Liver (tissue), 8 donors: ENCODE measurements at regions not wholly inside any gene's neighbourhood (a gene's known extent, or its start where the extent isn't known, plus 50 kb on each side); places are given as distances from the start of the nearest gene placed in this dataset.

Source experiments
- DNase-seq: peaks from one replicate; pipeline ENCODE4 v3.0.0-alpha.2; 2017; ENCODE audit warnings: low spot score
- H3K27ac ChIP-seq, 2 donors: one replicate each; pipeline ENCODE4 v1.7.0; 2013; ENCODE audit warnings: inconsistent platforms in 2 of 2, low read length in 2 of 2, control low read depth in 1 of 2, low read depth in 1 of 2, mild to moderate bottlenecking in 1 of 2
- H3K27me3 ChIP-seq, 4 donors: one replicate each; pipeline versions ENCODE4 v1.6.1 to v1.7.0; 2013; ENCODE audit warnings: low read length in 3 of 4, inconsistent platforms in 1 of 4, mild to moderate bottlenecking in 1 of 4, moderate library complexity in 1 of 4; ENCODE audit not compliant: control insufficient read depth in 4 of 4, insufficient read depth in 4 of 4
- H3K36me3 ChIP-seq, 4 donors: one replicate each; pipeline versions ENCODE4 v1.6.1 to v1.7.0; 2013; ENCODE audit warnings: low read length in 3 of 4, mild to moderate bottlenecking in 3 of 4, low read depth in 1 of 4, moderate library complexity in 1 of 4; ENCODE audit not compliant: control insufficient read depth in 4 of 4, insufficient read depth in 3 of 4
- H3K4me1 ChIP-seq, 4 donors: one replicate each; pipeline versions ENCODE4 v1.6.1 to v1.7.0; 2013; ENCODE audit warnings: low read length in 3 of 4, mild to moderate bottlenecking in 3 of 4, moderate library complexity in 1 of 4; ENCODE audit not compliant: control insufficient read depth in 4 of 4, insufficient read depth in 4 of 4
- H3K4me3 ChIP-seq, 3 donors: one replicate each; pipeline versions ENCODE4 v1.6.1 to v1.7.0; 2013; ENCODE audit warnings: low read length in 3 of 3, control low read depth in 1 of 3, low read depth in 1 of 3, mild to moderate bottlenecking in 1 of 3
- H3K9ac ChIP-seq, 2 donors: one replicate each; pipeline ENCODE4 v1.7.0; 2013; ENCODE audit warnings: low read length in 2 of 2, mild to moderate bottlenecking in 2 of 2, moderate library complexity in 2 of 2, control low read depth in 1 of 2, low read depth in 1 of 2
- H3K9me3 ChIP-seq, 4 donors: one replicate each; pipeline versions ENCODE4 v1.6.1 to v1.7.0; 2013; ENCODE audit warnings: low read length in 3 of 4; ENCODE audit not compliant: control insufficient read depth in 4 of 4
- ATF3 ChIP-seq: IDR thresholded peaks from 2 replicates; pipeline ENCODE4 v1.6.1; 2016; ENCODE audit warnings: antibody characterized with exemption
- CTCF ChIP-seq: fragments of 150-350 bp; IDR thresholded peaks from 2 replicates; pipeline ENCODE4 v1.5.1; 2017; ENCODE audit warnings: improper control_type of control experiment, low read depth, low read length; ENCODE audit not compliant: missing input control
- EGR1 ChIP-seq, 2 donors: IDR thresholded peaks; 2 replicates each; pipeline ENCODE4 v1.6.1; 2016 to 2018; ENCODE audit warnings: antibody characterized with exemption in 2 of 2, low read depth in 2 of 2
- FOXA1 ChIP-seq: IDR thresholded peaks from 2 replicates; pipeline ENCODE4 v1.6.1; 2016; ENCODE audit warnings: antibody characterized with exemption
- FOXA2 ChIP-seq: IDR thresholded peaks from 2 replicates; pipeline ENCODE4 v1.6.1; 2016; ENCODE audit warnings: antibody characterized with exemption
- HNF4A ChIP-seq, 2 donors: conservative IDR thresholded peaks; 2 replicates each; pipeline ENCODE4 v1.6.1; 2016; ENCODE audit warnings: antibody characterized with exemption in 2 of 2, mild to moderate bottlenecking in 2 of 2
- HNF4G ChIP-seq: IDR thresholded peaks from 2 replicates; pipeline ENCODE4 v1.6.1; 2016; ENCODE audit warnings: antibody characterized with exemption
- JUND ChIP-seq, 2 donors: IDR thresholded peaks; 2 replicates each; pipeline ENCODE4 v1.6.1; 2016; ENCODE audit warnings: antibody characterized with exemption in 2 of 2
- NR2F2 ChIP-seq: IDR thresholded peaks from 2 replicates; pipeline ENCODE4 v1.6.1; 2016; ENCODE audit warnings: antibody characterized with exemption
- RAD21 ChIP-seq, 2 donors: IDR thresholded peaks; 2 replicates each; pipeline ENCODE4 v1.6.1; 2016; ENCODE audit warnings: antibody characterized with exemption in 2 of 2, mild to moderate bottlenecking in 2 of 2
- REST ChIP-seq: IDR thresholded peaks from 2 replicates; pipeline ENCODE4 v1.6.1; 2016; ENCODE audit warnings: antibody characterized with exemption, mild to moderate bottlenecking
- RXRA ChIP-seq, 2 donors: IDR thresholded peaks; 2 replicates each; pipeline ENCODE4 v1.6.1; 2017 to 2018; ENCODE audit warnings: antibody characterized with exemption in 2 of 2, mild to moderate bottlenecking in 1 of 2
- SP1 ChIP-seq: IDR thresholded peaks from 2 replicates; pipeline ENCODE4 v1.6.1; 2018; ENCODE audit warnings: antibody characterized with exemption, mild to moderate bottlenecking
- TAF1 ChIP-seq: conservative IDR thresholded peaks from 2 replicates; pipeline ENCODE4 v1.6.1; 2016; ENCODE audit warnings: antibody characterized with exemption, mild to moderate bottlenecking
- YY1 ChIP-seq: IDR thresholded peaks from 2 replicates; pipeline ENCODE4 v1.6.1; 2016; ENCODE audit warnings: antibody characterized with exemption, mild to moderate bottlenecking
- WGBS: extraction: QIAGEN DNeasy Blood & Tissue Kit; methylation state at CpG from one replicate; pipeline ENCODE4 v1.1.7; 2013; 5-methylcytosine and 5-hydroxymethylcytosine counted together
- TF ChIP-seq, protein P1 (sequence below): IDR thresholded peaks from 2 replicates; pipeline ENCODE4 v1.6.1; 2016; ENCODE audit warnings: antibody characterized with exemption
- TF ChIP-seq, protein P2 (sequence below): IDR thresholded peaks from 2 replicates; pipeline ENCODE4 v1.6.1; 2016; ENCODE audit warnings: antibody characterized with exemption
- donor health status: healthy.
- donor health status: healthy.
- donor health status: healthy.
- donor health status: healthy.
- donor health status: healthy.

DNA sequence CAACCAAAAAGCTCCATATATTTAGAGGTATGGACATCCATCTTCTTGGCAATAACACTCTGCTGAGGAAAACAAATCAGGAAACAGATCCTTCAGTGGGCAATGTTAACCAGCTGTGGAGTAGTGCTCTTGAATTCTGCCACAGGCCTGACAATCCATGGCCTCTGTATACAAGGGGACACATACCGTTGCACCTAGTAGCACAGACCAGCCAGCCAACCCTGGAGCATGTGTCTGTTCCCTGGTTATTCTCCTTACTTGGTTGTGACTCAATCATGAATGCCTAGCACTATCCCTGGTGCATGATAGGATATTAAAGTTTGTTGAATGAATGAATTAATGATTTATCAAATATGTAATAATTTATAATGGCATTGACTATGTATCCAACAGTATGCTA lies 261.4 kb upstream of the MGAT5 start:
- Histone ChIP-seq H3K36me3 (no peaks in the 10 kb centered on the region), H3K27ac (no peak overlapping the region), H3K9me3 (no peaks in the 10 kb centered on the region), H3K9ac (no peak overlapping the region), H3K4me3 (no peak overlapping the region), H3K27me3 (no peaks in the 10 kb centered on the region), H3K4me1 (no peaks in the 10 kb centered on the region)
- TF ChIP-seq EGR1 (IDR thresholded peaks at IDR 0.05; ENCODE audit: low read depth in 2 of 2) = no peak
- no peak for TF ChIP-seq REST
- no peak for TF ChIP-seq NR2F2
- no peak for TF ChIP-seq RXRA (IDR thresholded peaks at IDR 0.05)
- no peak for TF ChIP-seq YY1
- TF ChIP-seq, protein P1, sequence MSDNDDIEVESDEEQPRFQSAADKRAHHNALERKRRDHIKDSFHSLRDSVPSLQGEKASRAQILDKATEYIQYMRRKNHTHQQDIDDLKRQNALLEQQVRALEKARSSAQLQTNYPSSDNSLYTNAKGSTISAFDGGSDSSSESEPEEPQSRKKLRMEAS = no peak
- TF ChIP-seq CTCF = no peak
- TF ChIP-seq HNF4A (conservative IDR thresholded peaks at IDR 0.05) = no peak
- TF ChIP-seq ATF3 = no peak
- DNase-seq = no peak
- WGBS = 71% methylated on average over 1 of the region's 1 CpG

- WGBS = 61% methylated on average over 3 of the region's 3 CpGs
- Histone ChIP-seq H3K4me3 (no peak overlapping the region), H3K27me3 (no peaks in the 10 kb centered on the region), H3K9me3 (no peaks in the 10 kb centered on the region), H3K27ac (no peak overlapping the region), H3K4me1 (no peaks in the 10 kb centered on the region), H3K9ac (no peak overlapping the region), H3K36me3 (no peaks in the 10 kb centered on the region)
- no peak for DNase-seq
- no peak for TF ChIP-seq REST
- no peak for TF ChIP-seq FOXA1
- no peak for TF ChIP-seq RAD21 (IDR thresholded peaks at IDR 0.05)
- no peak for TF ChIP-seq FOXA2
- no peak for TF ChIP-seq RXRA (IDR thresholded peaks at IDR 0.05)
- no peak for TF ChIP-seq HNF4A (conservative IDR thresholded peaks at IDR 0.05)
- TF ChIP-seq YY1 = no peak
- TF ChIP-seq, protein P2, sequence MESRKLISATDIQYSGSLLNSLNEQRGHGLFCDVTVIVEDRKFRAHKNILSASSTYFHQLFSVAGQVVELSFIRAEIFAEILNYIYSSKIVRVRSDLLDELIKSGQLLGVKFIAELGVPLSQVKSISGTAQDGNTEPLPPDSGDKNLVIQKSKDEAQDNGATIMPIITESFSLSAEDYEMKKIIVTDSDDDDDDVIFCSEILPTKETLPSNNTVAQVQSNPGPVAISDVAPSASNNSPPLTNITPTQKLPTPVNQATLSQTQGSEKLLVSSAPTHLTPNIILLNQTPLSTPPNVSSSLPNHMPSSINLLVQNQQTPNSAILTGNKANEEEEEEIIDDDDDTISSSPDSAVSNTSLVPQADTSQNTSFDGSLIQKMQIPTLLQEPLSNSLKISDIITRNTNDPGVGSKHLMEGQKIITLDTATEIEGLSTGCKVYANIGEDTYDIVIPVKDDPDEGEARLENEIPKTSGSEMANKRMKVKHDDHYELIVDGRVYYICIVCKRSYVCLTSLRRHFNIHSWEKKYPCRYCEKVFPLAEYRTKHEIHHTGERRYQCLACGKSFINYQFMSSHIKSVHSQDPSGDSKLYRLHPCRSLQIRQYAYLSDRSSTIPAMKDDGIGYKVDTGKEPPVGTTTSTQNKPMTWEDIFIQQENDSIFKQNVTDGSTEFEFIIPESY = no peak
- no peak for TF ChIP-seq NR2F2
- no peak for TF ChIP-seq ATF3
- TF ChIP-seq SP1 = no peak
- TF ChIP-seq TAF1 = no peak
- TF ChIP-seq HNF4G = no peak
- TF ChIP-seq JUND (IDR thresholded peaks at IDR 0.05) = no peak
- no peak for TF ChIP-seq EGR1 (IDR thresholded peaks at IDR 0.05; ENCODE audit: low read depth in 2 of 2)
- TF ChIP-seq CTCF = no peak
- TF ChIP-seq, protein P1 = no peak
Measured at GRCh38 chr2:133993160-133993559, 260.7 kb upstream of the MGAT5 start.
